SK-N-SH treated with all-trans-retinoic acid at 6 μM for 48 hours (cell line): ENCODE measurements at regions not wholly inside any gene's neighbourhood (a gene's known extent, or its start where the extent isn't known, plus 50 kb on each side); places are given as distances from the start of the nearest gene placed in this dataset.

Experiments used
- ATAC-seq: fragments of 200-7000 bp; cut with Tn5 transposase; 3 replicates; pipeline ENCODE4 v1.9.1; 2020; ENCODE audit warnings: mild to moderate bottlenecking, moderate library complexity
- ARNTL ChIP-seq: fragments of 450-650 bp; formaldehyde crosslinking; IDR thresholded peaks from 2 replicates; pipeline ENCODE4 v1.5.0; 2020; ENCODE audit warnings: low read depth, mild to moderate bottlenecking, moderate library complexity, borderline replicate concordance
- BACH2 ChIP-seq: fragments of 250-450 bp; sonication (Bioruptor Pico); IDR thresholded peaks from 2 replicates; pipeline ENCODE4 v1.9.0; 2021; ENCODE audit warnings: mild to moderate bottlenecking, borderline replicate concordance
- CREB5 ChIP-seq: fragments of 250-450 bp; sonication (Bioruptor Pico); IDR thresholded peaks from 2 replicates; pipeline ENCODE4 v1.5.1; 2020; ENCODE audit warnings: low read depth, mild to moderate bottlenecking, moderate library complexity
- CSDC2 ChIP-seq: fragments of 250-450 bp; sonication (Bioruptor Pico); IDR thresholded peaks from 2 replicates; pipeline ENCODE4 v1.5.0; 2020; ENCODE audit warnings: mild to moderate bottlenecking, moderate library complexity
- ESRRG ChIP-seq: fragments of 250-450 bp; sonication (Bioruptor Pico); IDR thresholded peaks from 2 replicates; pipeline ENCODE4 v1.6.1; 2021; ENCODE audit warnings: mild to moderate bottlenecking
- GLIS3 ChIP-seq: fragments of 250-450 bp; sonication (Bioruptor Pico); IDR thresholded peaks from 2 replicates; pipeline ENCODE4 v1.5.0; 2020; ENCODE audit warnings: mild to moderate bottlenecking, moderate library complexity
- ISL1 ChIP-seq: fragments of 250-450 bp; sonication (Bioruptor Pico); IDR thresholded peaks from 2 replicates; pipeline ENCODE4 v2.1.2; 2022; ENCODE audit warnings: mild to moderate bottlenecking, moderate library complexity
- OSR1 ChIP-seq: fragments of 250-450 bp; sonication (Bioruptor Pico); IDR thresholded peaks from 2 replicates; pipeline ENCODE4 v1.8.0; 2022; ENCODE audit warnings: moderate library complexity, mild to moderate bottlenecking, inconsistent platforms
- PATZ1 ChIP-seq: fragments of 250-450 bp; sonication (Bioruptor Pico); IDR thresholded peaks from 2 replicates; pipeline ENCODE4 v1.8.0; 2020; ENCODE audit warnings: mild to moderate bottlenecking, moderate library complexity, borderline replicate concordance
- PPARA ChIP-seq: fragments of 250-450 bp; sonication (Bioruptor Pico); IDR thresholded peaks from 2 replicates; pipeline ENCODE4 v1.5.0; 2020; ENCODE audit warnings: mild to moderate bottlenecking, borderline replicate concordance
- RARB ChIP-seq: fragments of 250-450 bp; sonication (Bioruptor Pico); IDR thresholded peaks from 2 replicates; pipeline ENCODE4 v1.8.0; 2021; ENCODE audit warnings: mild to moderate bottlenecking, moderate library complexity
- SNAI2 ChIP-seq: fragments of 250-450 bp; sonication (Bioruptor Pico); IDR thresholded peaks from 2 replicates; pipeline ENCODE4 v1.5.0; 2020; ENCODE audit warnings: mild to moderate bottlenecking, moderate library complexity
- ZFP3 ChIP-seq: fragments of 250-450 bp; sonication (Bioruptor Pico); IDR thresholded peaks from 2 replicates; pipeline ENCODE4 v1.5.0; 2020; ENCODE audit warnings: mild to moderate bottlenecking, moderate library complexity
- ZFP30 ChIP-seq: fragments of 450-650 bp; formaldehyde crosslinking; IDR thresholded peaks from 2 replicates; pipeline ENCODE4 v1.5.0; 2022; ENCODE audit warnings: mild to moderate bottlenecking, moderate library complexity
- ZNF565 ChIP-seq: fragments of 450-650 bp; formaldehyde crosslinking; conservative IDR thresholded peaks from 2 replicates; pipeline ENCODE4 v1.5.0; 2020; ENCODE audit warnings: low read depth, mild to moderate bottlenecking, moderate library complexity
- ZNF70 ChIP-seq: fragments of 450-650 bp; formaldehyde crosslinking; IDR thresholded peaks from 2 replicates; pipeline ENCODE4 v1.5.0; 2020; ENCODE audit warnings: mild to moderate bottlenecking, moderate library complexity
- ZNF8 ChIP-seq: fragments of 450-650 bp; formaldehyde crosslinking; IDR thresholded peaks from 2 replicates; pipeline ENCODE4 v1.5.0; 2020; ENCODE audit warnings: mild to moderate bottlenecking, moderate library complexity
- TF ChIP-seq, protein P1 (sequence below): fragments of 250-450 bp; sonication (Bioruptor Pico); IDR thresholded peaks from 2 replicates; pipeline ENCODE4 v1.5.0; 2020; ENCODE audit warnings: mild to moderate bottlenecking, moderate library complexity
- TF ChIP-seq, protein P2 (sequence below): fragments of 250-450 bp; sonication (Bioruptor Pico); IDR thresholded peaks from 2 replicates; pipeline ENCODE4 v1.5.1; 2021; ENCODE audit warnings: mild to moderate bottlenecking, moderate library complexity
- TF ChIP-seq, protein P3 (sequence below): fragments of 250-450 bp; sonication (Bioruptor Pico); IDR thresholded peaks from 2 replicates; pipeline ENCODE4 v1.8.0; 2021; ENCODE audit warnings: low read depth, mild to moderate bottlenecking, moderate library complexity, borderline replicate concordance

- no peak for ATAC-seq
- TF ChIP-seq ZNF8 (CRISPR knock-in tag) (no peak), CSDC2 (no peak), ZNF565 (CRISPR knock-in tag) (no peak), ZNF70 (CRISPR knock-in tag) (no peak), CREB5 (CRISPR knock-in tag) (no peak), OSR1 (CRISPR knock-in tag) (no peak), ARNTL (CRISPR knock-in tag) (no peak), RARB (CRISPR knock-in tag) (no peak), BACH2 (CRISPR knock-in tag) (no peak), PATZ1 (CRISPR knock-in tag) (no peak)
- TF ChIP-seq, protein P1, sequence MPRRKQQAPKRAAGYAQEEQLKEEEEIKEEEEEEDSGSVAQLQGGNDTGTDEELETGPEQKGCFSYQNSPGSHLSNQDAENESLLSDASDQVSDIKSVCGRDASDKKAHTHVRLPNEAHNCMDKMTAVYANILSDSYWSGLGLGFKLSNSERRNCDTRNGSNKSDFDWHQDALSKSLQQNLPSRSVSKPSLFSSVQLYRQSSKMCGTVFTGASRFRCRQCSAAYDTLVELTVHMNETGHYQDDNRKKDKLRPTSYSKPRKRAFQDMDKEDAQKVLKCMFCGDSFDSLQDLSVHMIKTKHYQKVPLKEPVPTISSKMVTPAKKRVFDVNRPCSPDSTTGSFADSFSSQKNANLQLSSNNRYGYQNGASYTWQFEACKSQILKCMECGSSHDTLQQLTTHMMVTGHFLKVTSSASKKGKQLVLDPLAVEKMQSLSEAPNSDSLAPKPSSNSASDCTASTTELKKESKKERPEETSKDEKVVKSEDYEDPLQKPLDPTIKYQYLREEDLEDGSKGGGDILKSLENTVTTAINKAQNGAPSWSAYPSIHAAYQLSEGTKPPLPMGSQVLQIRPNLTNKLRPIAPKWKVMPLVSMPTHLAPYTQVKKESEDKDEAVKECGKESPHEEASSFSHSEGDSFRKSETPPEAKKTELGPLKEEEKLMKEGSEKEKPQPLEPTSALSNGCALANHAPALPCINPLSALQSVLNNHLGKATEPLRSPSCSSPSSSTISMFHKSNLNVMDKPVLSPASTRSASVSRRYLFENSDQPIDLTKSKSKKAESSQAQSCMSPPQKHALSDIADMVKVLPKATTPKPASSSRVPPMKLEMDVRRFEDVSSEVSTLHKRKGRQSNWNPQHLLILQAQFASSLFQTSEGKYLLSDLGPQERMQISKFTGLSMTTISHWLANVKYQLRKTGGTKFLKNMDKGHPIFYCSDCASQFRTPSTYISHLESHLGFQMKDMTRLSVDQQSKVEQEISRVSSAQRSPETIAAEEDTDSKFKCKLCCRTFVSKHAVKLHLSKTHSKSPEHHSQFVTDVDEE (CRISPR knock-in tag): no peak
- TF ChIP-seq, all 23 proteins: peak for 0
Observed at GRCh38 chr7:42534441-42534840, 297.4 kb upstream of the GLI3 start.

- ATAC-seq: no peak
- TF ChIP-seq ISL1 (no peak), GLIS3 (no peak), SNAI2 (no peak)
- TF ChIP-seq, protein P2, sequence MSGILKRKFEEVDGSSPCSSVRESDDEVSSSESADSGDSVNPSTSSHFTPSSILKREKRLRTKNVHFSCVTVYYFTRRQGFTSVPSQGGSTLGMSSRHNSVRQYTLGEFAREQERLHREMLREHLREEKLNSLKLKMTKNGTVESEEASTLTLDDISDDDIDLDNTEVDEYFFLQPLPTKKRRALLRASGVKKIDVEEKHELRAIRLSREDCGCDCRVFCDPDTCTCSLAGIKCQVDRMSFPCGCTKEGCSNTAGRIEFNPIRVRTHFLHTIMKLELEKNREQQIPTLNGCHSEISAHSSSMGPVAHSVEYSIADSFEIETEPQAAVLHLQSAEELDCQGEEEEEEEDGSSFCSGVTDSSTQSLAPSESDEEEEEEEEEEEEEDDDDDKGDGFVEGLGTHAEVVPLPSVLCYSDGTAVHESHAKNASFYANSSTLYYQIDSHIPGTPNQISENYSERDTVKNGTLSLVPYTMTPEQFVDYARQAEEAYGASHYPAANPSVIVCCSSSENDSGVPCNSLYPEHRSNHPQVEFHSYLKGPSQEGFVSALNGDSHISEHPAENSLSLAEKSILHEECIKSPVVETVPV (CRISPR knock-in tag): no peak
Observed at GRCh38 chr7:42527004-42527403, 290.0 kb upstream of the GLI3 start.

DNA sequence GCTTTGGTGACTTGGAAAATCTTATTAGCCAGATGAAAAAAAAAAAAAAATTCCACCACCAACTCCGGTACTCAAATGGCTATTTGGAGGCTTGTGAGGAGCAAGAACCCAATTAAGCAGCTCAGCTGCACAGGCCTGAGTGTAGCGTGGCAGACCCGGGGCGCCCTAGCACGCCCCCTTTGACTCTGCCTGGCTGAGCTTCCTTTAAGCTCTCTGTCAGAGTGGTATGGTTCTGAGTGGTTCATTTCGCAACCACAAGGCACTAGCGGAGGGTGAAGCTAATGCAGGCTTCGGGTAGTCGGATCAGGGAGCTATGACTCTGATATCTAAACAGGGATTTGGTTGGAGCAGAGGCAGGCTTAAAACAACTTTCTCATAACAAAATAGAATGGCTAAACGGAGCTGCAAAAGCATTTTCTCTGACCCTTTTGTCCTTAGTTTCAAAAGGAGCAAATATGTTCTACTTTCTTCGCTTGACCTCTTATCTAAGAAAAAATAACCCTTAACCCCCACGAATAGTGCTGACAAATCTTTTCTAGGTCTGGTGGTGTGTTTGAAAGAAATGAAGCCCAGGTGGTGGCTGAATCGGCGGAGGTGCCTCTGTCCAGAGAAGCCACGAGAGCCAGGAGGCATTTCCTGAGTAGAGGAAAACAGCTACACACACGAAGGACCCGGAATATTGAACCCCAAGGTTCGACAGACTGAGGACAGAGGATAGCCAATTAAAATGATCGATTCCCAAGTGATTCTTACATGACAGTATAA, 285.4 kb upstream of the GLI3 start:
- no peak for ATAC-seq
- TF ChIP-seq, protein P3, sequence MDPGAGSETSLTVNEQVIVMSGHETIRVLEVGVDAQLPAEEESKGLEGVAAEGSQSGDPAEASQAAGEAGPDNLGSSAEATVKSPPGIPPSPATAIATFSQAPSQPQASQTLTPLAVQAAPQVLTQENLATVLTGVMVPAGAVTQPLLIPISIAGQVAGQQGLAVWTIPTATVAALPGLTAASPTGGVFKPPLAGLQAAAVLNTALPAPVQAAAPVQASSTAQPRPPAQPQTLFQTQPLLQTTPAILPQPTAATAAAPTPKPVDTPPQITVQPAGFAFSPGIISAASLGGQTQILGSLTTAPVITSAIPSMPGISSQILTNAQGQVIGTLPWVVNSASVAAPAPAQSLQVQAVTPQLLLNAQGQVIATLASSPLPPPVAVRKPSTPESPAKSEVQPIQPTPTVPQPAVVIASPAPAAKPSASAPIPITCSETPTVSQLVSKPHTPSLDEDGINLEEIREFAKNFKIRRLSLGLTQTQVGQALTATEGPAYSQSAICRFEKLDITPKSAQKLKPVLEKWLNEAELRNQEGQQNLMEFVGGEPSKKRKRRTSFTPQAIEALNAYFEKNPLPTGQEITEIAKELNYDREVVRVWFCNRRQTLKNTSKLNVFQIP (CRISPR knock-in tag): no peak
- TF ChIP-seq, protein P2 (CRISPR knock-in tag): no peak
- no peak for TF ChIP-seq PPARA (CRISPR knock-in tag)
- TF ChIP-seq, all 23 proteins: peak for 0

GRCh38 chr7:42511027-42511426, 274.0 kb upstream of the GLI3 start:
- ATAC-seq: no peak
- no peak for TF ChIP-seq PPARA (CRISPR knock-in tag)
- TF ChIP-seq GLIS3: no peak
- no peak for TF ChIP-seq ZNF565 (CRISPR knock-in tag)
- TF ChIP-seq ZNF8 (CRISPR knock-in tag): no peak
- TF ChIP-seq ZFP3: no peak
- TF ChIP-seq SNAI2: no peak
- no peak for TF ChIP-seq ZFP30 (CRISPR knock-in tag)
- TF ChIP-seq, protein P3 (CRISPR knock-in tag): no peak
- TF ChIP-seq ESRRG: no peak
- no peak for TF ChIP-seq CREB5 (CRISPR knock-in tag)
- TF ChIP-seq ZNF70 (CRISPR knock-in tag): no peak
